Astrocyte of the spinal cord (primary cell): ENCODE measurements at regions not wholly inside any gene's neighbourhood (a gene's known extent, or its start where the extent isn't known, plus 50 kb on each side); places are given as distances from the start of the nearest gene placed in this dataset.
A peak's percentile ranks its signal among the peaks of the same experiment; 100 is the strongest.

Experiments used
- DNase-seq: peaks from one replicate; pipeline ENCODE4 v3.0.0; 2011; ENCODE audit warnings: low read depth, low spot score
- H3K4me3 ChIP-seq: 2 replicates; pipeline ENCODE4 v1.5.1; 2011; ENCODE audit warnings: low read depth, mild to moderate bottlenecking, low read length, moderate library complexity
- CTCF ChIP-seq: IDR thresholded peaks from 2 replicates; pipeline ENCODE4 v1.5.1; 2012; ENCODE audit warnings: low read depth, mild to moderate bottlenecking, low read length, inconsistent platforms
- in situ Hi-C: cut with HindIII; loops from 2 replicates; pipeline ENCODE4 v1.10.0; 2017; ENCODE audit warnings: low sequenced_read_pairs

DNA sequence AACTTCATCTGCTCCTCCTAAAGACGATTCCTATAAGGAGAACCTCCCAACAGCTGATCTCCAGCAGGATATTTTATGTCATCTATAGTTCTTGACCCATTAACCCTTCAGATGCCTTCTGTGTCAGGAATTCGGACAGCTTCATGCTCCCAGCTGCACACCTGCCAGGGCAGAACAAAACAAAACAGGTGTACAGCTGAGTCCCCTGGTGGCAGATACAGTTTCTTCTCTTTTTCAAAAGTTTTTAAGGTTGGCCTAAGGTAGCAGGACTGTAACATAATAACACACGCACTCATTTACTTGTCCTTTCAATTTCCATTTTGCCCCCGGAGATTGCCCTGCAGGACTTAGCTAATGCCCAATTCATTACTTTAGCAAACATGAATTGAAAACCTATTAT, 218.3 kb downstream of the S1PR1 start:
- H3K4me3 ChIP-seq, result no peak overlapping the region
- DNase-seq, result no peak
- in situ Hi-C loops, result no loop called here
- no peak for TF ChIP-seq CTCF

GRCh38 chr1:101460739-101461138, 223.9 kb downstream of the S1PR1 start:
- in situ Hi-C loops, result no loop called here
- no peak for TF ChIP-seq CTCF

GRCh38 chr1:101463195-101463594, 226.4 kb downstream of the S1PR1 start:
- TF ChIP-seq CTCF, result no peak
- H3K4me3 ChIP-seq, result no peak overlapping the region
- in situ Hi-C loops, result no loop called here
- no peak for DNase-seq

More at GRCh38 chr1:101460739-101461138, 223.9 kb downstream of the S1PR1 start:
- no peak overlapping the region for H3K4me3 ChIP-seq
- no peak for DNase-seq

GRCh38 chr1:101465941-101466340, 229.1 kb downstream of the S1PR1 start:
- TF ChIP-seq CTCF, result no peak
- in situ Hi-C loops, result no loop called here
- no peak for DNase-seq
- no peak overlapping the region for H3K4me3 ChIP-seq

DNA sequence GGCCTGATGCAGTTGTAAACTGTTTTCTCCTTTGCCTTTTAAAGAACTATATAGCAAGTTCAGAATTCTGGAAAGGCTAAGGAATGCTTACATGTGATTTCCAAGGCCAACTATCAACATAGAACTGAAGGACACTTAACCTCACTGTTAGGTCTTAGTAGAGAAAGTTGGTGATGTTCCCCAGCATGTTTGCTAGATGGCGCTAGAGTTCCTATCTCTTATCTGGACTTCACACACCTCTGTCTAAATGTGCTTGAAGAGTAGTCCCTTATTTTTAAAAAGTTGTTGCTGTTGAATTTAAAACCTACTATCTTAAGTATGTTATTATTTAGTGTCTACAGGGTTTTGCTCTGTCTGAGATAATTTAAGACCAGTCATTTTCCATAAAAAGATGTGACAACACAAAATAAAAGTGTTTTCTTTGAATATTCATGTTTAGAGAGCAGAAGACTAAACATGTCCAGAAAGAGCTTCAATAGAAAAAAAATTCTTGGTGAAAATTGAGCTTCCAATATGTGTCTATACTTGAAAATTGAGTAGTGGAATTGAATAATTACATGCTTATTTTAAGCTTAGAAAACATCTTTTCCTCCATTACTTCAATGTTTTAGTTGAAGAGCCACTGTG, 237.3 kb downstream of the S1PR1 start:
- in situ Hi-C loops, result no loop called here
- DNase-seq, result no peak
- peak; percentile 30 for TF ChIP-seq CTCF
- H3K4me3 ChIP-seq, result no peak overlapping the region

DNA sequence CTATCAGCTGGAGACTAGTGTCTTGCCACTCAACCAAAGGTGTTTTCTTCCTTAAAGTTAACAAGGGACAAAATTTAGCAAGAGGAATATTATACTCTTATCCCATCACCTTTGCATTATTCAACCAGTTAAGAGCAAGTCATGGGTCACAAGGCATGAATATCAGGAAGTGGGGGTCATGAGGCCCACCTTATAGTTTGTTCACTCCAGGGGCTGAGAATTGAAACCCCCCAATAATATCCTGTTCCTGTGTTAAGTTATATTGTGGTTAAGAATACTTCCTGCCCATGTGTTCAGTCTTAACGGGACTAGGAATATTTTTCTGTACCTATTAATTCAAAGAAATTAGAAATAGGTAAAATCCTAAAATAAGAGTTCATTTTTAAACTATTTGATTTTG, 239.7 kb downstream of the S1PR1 start:
- no peak for TF ChIP-seq CTCF
- H3K4me3 ChIP-seq, result no peak overlapping the region
- no peak for DNase-seq
- in situ Hi-C loops, result no loop called here
